GM23338 (cell line): ENCODE measurements at regions not wholly inside any gene's neighbourhood (a gene's known extent, or its start where the extent isn't known, plus 50 kb on each side); places are given as distances from the start of the nearest gene placed in this dataset.

ENCODE experiments used
- ATAC-seq: fragments of 200-7000 bp; cut with Tn5 transposase; 3 replicates; pipeline ENCODE4 v1.9.1; 2020
- DNase-seq: peaks from one replicate; pipeline ENCODE4 v3.0.0-alpha.2; 2015; ENCODE audit warnings: low spot score
- H2AFZ ChIP-seq: fragments of 200-600 bp; sonication (generic); 2 replicates; pipeline ENCODE4 v1.8.0; 2016; ENCODE audit warnings: antibody characterized with exemption, mild to moderate bottlenecking, moderate library complexity
- H3F3A ChIP-seq: fragments of 200-600 bp; sonication (generic); replicated peaks from 2 replicates; pipeline ENCODE4 v1.8.0; 2017; ENCODE audit warnings: antibody characterized with exemption, mixed run types, low read depth
- H3K27ac ChIP-seq: fragments of 200-600 bp; sonication (generic); 2 replicates; pipeline ENCODE4 v1.6.1; 2016; ENCODE audit warnings: low read depth
- H3K27me3 ChIP-seq: fragments of 200-600 bp; sonication (generic); 2 replicates; pipeline ENCODE4 v1.8.0; 2016; ENCODE audit warnings: mild to moderate bottlenecking, mixed run types, moderate library complexity; ENCODE audit not compliant: insufficient read depth
- H3K36me3 ChIP-seq: fragments of 200-600 bp; sonication (generic); 2 replicates; pipeline ENCODE4 v1.8.0; 2016; ENCODE audit warnings: mild to moderate bottlenecking; ENCODE audit not compliant: insufficient read depth
- H3K4me1 ChIP-seq: fragments of 200-600 bp; sonication (generic); 2 replicates; pipeline ENCODE4 v1.8.0; 2016; ENCODE audit warnings: mild to moderate bottlenecking, moderate library complexity; ENCODE audit not compliant: insufficient read depth
- H3K4me2 ChIP-seq: fragments of 200-600 bp; sonication (generic); 2 replicates; pipeline ENCODE4 v1.7.1; 2017; ENCODE audit warnings: mixed run types
- H3K4me3 ChIP-seq: fragments of 200-600 bp; sonication (generic); 2 replicates; pipeline ENCODE4 v1.6.1; 2016; ENCODE audit warnings: mixed run types
- H3K79me2 ChIP-seq: fragments of 200-600 bp; sonication (generic); replicated peaks from 2 replicates; pipeline ENCODE4 v1.8.0; 2017; ENCODE audit warnings: mild to moderate bottlenecking; ENCODE audit not compliant: insufficient read depth
- H3K9me2 ChIP-seq: fragments of 200-600 bp; sonication (generic); 2 replicates; pipeline ENCODE4 v1.8.0; 2017; ENCODE audit not compliant: insufficient read depth
- H4K20me1 ChIP-seq: fragments of 200-600 bp; sonication (generic); replicated peaks from 2 replicates; pipeline ENCODE4 v1.8.0; 2017; ENCODE audit warnings: mild to moderate bottlenecking; ENCODE audit not compliant: insufficient read depth
- H3K27ac Mint-ChIP-seq: 2 replicates; pipeline ENCODE4 v1.8.0; 2020; ENCODE audit warnings: inconsistent platforms, mild to moderate bottlenecking, moderate library complexity, mixed read lengths
- H3K27me3 Mint-ChIP-seq: 3 replicates; pipeline ENCODE4 v1.8.0; 2022; ENCODE audit warnings: low read depth, mild to moderate bottlenecking, moderate library complexity, mixed read lengths, inconsistent platforms; ENCODE audit not compliant: insufficient read depth, poor library complexity
- H3K36me3 Mint-ChIP-seq: 3 replicates; pipeline ENCODE4 v1.8.0; 2021; ENCODE audit warnings: low read depth, mild to moderate bottlenecking, inconsistent platforms, moderate library complexity, mixed read lengths
- H3K4me1 Mint-ChIP-seq: 3 replicates; pipeline ENCODE4 v1.8.0; 2020; ENCODE audit warnings: mild to moderate bottlenecking, inconsistent platforms, mixed read lengths
- H3K4me3 Mint-ChIP-seq: 3 replicates; pipeline ENCODE4 v1.8.0; 2021; ENCODE audit warnings: moderate library complexity, mild to moderate bottlenecking, inconsistent platforms, mixed read lengths
- H3K9me3 Mint-ChIP-seq: 3 replicates; pipeline ENCODE4 v1.8.0; 2020; ENCODE audit warnings: moderate library complexity, mild to moderate bottlenecking, inconsistent platforms, mixed read lengths
- CREB1 ChIP-seq: fragments of 250-450 bp; sonication (Bioruptor Pico); IDR thresholded peaks from 2 replicates; pipeline ENCODE4 v1.5.0; 2020; ENCODE audit warnings: low read depth, mild to moderate bottlenecking, moderate library complexity
- EZH2 ChIP-seq: fragments of 200-600 bp; sonication (generic); IDR thresholded peaks from one replicate; pipeline ENCODE4 v1.8.0; 2017; ENCODE audit warnings: antibody characterized with exemption, mild to moderate bottlenecking, low read depth; ENCODE audit not compliant: unreplicated experiment
- EZH2phosphoT487 ChIP-seq: fragments of 200-600 bp; sonication (generic); IDR thresholded peaks from one replicate; pipeline ENCODE4 v1.8.1; 2018; ENCODE audit warnings: antibody characterized with exemption; ENCODE audit not compliant: unreplicated experiment
- JUNB ChIP-seq: IDR thresholded peaks from one replicate; pipeline ENCODE4 v1.6.1; 2016; ENCODE audit warnings: antibody characterized with exemption; ENCODE audit not compliant: unreplicated experiment
- NANOG ChIP-seq: IDR thresholded peaks from 2 replicates; pipeline ENCODE4 v1.6.1; 2016; ENCODE audit warnings: antibody characterized with exemption, borderline replicate concordance
- POLR2AphosphoS5 ChIP-seq: IDR thresholded peaks from 2 replicates; pipeline ENCODE4 v1.6.1; 2016; ENCODE audit warnings: antibody characterized with exemption, low read depth
- STAT1 ChIP-seq: IDR thresholded peaks from one replicate; pipeline ENCODE4 v1.6.1; 2016; ENCODE audit warnings: antibody characterized with exemption; ENCODE audit not compliant: unreplicated experiment
- ZNF114 ChIP-seq: fragments of 250-450 bp; sonication (Bioruptor Pico); IDR thresholded peaks from 2 replicates; pipeline ENCODE4 v1.5.0; 2020; ENCODE audit warnings: mild to moderate bottlenecking, moderate library complexity
- ZNF331 ChIP-seq: fragments of 250-450 bp; sonication (Bioruptor Pico); IDR thresholded peaks from 2 replicates; pipeline ENCODE4 v1.5.0; 2020; ENCODE audit warnings: low read depth, mild to moderate bottlenecking, moderate library complexity
- TF ChIP-seq, protein P1 (sequence below), 2 experiments: fragments of 200-600 bp in 1 of 2; sonication (generic) in 1 of 2; conservative IDR thresholded peaks; 2 replicates each; pipeline versions ENCODE4 v1.5.1 to v1.6.1; 2016 to 2017; ENCODE audit warnings: antibody characterized with exemption in 2 of 2, low read depth in 2 of 2, mild to moderate bottlenecking in 2 of 2, moderate library complexity in 1 of 2
- TF ChIP-seq, protein P2 (sequence below): IDR thresholded peaks from 2 replicates; pipeline ENCODE4 v1.6.1; 2016; ENCODE audit warnings: antibody characterized with exemption
- TF ChIP-seq, protein P3 (sequence below): IDR thresholded peaks from one replicate; pipeline ENCODE4 v1.6.1; 2018; ENCODE audit warnings: antibody characterized with exemption; ENCODE audit not compliant: unreplicated experiment

- TF ChIP-seq, protein P1, sequence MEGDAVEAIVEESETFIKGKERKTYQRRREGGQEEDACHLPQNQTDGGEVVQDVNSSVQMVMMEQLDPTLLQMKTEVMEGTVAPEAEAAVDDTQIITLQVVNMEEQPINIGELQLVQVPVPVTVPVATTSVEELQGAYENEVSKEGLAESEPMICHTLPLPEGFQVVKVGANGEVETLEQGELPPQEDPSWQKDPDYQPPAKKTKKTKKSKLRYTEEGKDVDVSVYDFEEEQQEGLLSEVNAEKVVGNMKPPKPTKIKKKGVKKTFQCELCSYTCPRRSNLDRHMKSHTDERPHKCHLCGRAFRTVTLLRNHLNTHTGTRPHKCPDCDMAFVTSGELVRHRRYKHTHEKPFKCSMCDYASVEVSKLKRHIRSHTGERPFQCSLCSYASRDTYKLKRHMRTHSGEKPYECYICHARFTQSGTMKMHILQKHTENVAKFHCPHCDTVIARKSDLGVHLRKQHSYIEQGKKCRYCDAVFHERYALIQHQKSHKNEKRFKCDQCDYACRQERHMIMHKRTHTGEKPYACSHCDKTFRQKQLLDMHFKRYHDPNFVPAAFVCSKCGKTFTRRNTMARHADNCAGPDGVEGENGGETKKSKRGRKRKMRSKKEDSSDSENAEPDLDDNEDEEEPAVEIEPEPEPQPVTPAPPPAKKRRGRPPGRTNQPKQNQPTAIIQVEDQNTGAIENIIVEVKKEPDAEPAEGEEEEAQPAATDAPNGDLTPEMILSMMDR (conservative IDR thresholded peaks at IDR 0.05; ENCODE audit: low read depth in 2 of 2), result no peak
- TF ChIP-seq, protein P2, sequence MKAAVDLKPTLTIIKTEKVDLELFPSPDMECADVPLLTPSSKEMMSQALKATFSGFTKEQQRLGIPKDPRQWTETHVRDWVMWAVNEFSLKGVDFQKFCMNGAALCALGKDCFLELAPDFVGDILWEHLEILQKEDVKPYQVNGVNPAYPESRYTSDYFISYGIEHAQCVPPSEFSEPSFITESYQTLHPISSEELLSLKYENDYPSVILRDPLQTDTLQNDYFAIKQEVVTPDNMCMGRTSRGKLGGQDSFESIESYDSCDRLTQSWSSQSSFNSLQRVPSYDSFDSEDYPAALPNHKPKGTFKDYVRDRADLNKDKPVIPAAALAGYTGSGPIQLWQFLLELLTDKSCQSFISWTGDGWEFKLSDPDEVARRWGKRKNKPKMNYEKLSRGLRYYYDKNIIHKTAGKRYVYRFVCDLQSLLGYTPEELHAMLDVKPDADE, result no peak
- no peak for TF ChIP-seq ZNF331
- TF ChIP-seq, protein P3, sequence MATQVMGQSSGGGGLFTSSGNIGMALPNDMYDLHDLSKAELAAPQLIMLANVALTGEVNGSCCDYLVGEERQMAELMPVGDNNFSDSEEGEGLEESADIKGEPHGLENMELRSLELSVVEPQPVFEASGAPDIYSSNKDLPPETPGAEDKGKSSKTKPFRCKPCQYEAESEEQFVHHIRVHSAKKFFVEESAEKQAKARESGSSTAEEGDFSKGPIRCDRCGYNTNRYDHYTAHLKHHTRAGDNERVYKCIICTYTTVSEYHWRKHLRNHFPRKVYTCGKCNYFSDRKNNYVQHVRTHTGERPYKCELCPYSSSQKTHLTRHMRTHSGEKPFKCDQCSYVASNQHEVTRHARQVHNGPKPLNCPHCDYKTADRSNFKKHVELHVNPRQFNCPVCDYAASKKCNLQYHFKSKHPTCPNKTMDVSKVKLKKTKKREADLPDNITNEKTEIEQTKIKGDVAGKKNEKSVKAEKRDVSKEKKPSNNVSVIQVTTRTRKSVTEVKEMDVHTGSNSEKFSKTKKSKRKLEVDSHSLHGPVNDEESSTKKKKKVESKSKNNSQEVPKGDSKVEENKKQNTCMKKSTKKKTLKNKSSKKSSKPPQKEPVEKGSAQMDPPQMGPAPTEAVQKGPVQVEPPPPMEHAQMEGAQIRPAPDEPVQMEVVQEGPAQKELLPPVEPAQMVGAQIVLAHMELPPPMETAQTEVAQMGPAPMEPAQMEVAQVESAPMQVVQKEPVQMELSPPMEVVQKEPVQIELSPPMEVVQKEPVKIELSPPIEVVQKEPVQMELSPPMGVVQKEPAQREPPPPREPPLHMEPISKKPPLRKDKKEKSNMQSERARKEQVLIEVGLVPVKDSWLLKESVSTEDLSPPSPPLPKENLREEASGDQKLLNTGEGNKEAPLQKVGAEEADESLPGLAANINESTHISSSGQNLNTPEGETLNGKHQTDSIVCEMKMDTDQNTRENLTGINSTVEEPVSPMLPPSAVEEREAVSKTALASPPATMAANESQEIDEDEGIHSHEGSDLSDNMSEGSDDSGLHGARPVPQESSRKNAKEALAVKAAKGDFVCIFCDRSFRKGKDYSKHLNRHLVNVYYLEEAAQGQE, result no peak
These were observed 435.5 kb downstream of the CAAP1 start (continued) for GRCh38 chr9:26457151-26457550.

GRCh38 chr9:26439061-26439624 lies 453.5 kb downstream of the CAAP1 start:
- Histone ChIP-seq H3K27ac (no peak overlapping the region), H3K4me1 (no peaks in the 10 kb centered on the region), H3K79me2 (no peaks in the 10 kb centered on the region), H3K36me3 (no peaks in the 10 kb centered on the region), H3K4me2 (no peak overlapping the region), H3K9me2 (no peaks in the 10 kb centered on the region), H2AFZ (no peak overlapping the region), H3K27me3 (no peaks in the 10 kb centered on the region), H3F3A (no peaks in the 10 kb centered on the region), H3K4me3 (no peak overlapping the region), H4K20me1 (no peaks in the 10 kb centered on the region)
- DNase-seq, result no peak
- peaks cover 4% of the 10 kb centered on the region for H3K27me3 Mint-ChIP-seq
- no peak overlapping the region for H3K4me3 Mint-ChIP-seq
- no peaks in the 10 kb centered on the region for H3K36me3 Mint-ChIP-seq
- no peak for ATAC-seq
- no peak overlapping the region for H3K27ac Mint-ChIP-seq
- H3K4me1 Mint-ChIP-seq, result peaks cover 8% of the 10 kb centered on the region; the same call in 2 of the 3 replicates
- H3K9me3 Mint-ChIP-seq, result no peaks in the 10 kb centered on the region
- TF ChIP-seq JUNB (no peak), EZH2phosphoT487 (no peak), ZNF331 (no peak), STAT1 (no peak), POLR2AphosphoS5 (no peak), CREB1 (CRISPR knock-in tag) (no peak), EZH2 (no peak), ZNF114 (CRISPR knock-in tag) (no peak), NANOG (no peak)
- TF ChIP-seq, protein P2, result no peak
- TF ChIP-seq, protein P3, result no peak
